H1 (cell line): ENCODE measurements at regions not wholly inside any gene's neighbourhood (a gene's known extent, or its start where the extent isn't known, plus 50 kb on each side); places are given as distances from the start of the nearest gene placed in this dataset.

Experiments
- CTCF ChIA-PET: fragments of 300-600 bp; sonication (Branson Sonifier 250); formaldehyde crosslinking; loops from one replicate; lab custom pipeline; 2021; ENCODE audit not compliant: partially characterized antibody; lab: Charles Lee
- POLR2A ChIA-PET: fragments of 300-600 bp; sonication (Branson Sonifier 250); formaldehyde crosslinking; loops from one replicate; lab custom pipeline; 2021; ENCODE audit warnings: inconsistent platforms; ENCODE audit not compliant: partially characterized antibody; lab: Charles Lee
- DNase-seq, 2 experiments: peaks; one replicate each; pipeline versions ENCODE4 v3.0.0 to v3.0.0-alpha.2; 2010 to 2022; ENCODE audit warnings: low spot score in 2 of 2, low read depth in 1 of 2, mixed read lengths in 1 of 2
- FAIRE-seq: peaks from 2 replicates; lab custom pipeline; 2011; peaks lifted over from hg19 to GRCh38; lab: Jason Lieb, UNC
- H2AFZ ChIP-seq: 2 replicates; pipeline ENCODE4 v1.8.1; 2012; ENCODE audit warnings: low read length, inconsistent platforms
- H2AK5ac ChIP-seq: 2 replicates; pipeline ENCODE4 v1.6.1; 2013; ENCODE audit warnings: low read depth, low read length
- H2BK120ac ChIP-seq: replicated peaks from 2 replicates; pipeline ENCODE3; 2013; ENCODE audit warnings: low read depth, low read length, inconsistent platforms
- H2BK12ac ChIP-seq: 2 replicates; pipeline ENCODE4 v1.6.1; 2013; ENCODE audit warnings: low read depth, low read length
- H2BK15ac ChIP-seq: 2 replicates; pipeline ENCODE4 v1.6.1; 2013; ENCODE audit warnings: low read length
- H2BK20ac ChIP-seq: 2 replicates; pipeline ENCODE4 v1.6.1; 2013; ENCODE audit warnings: low read length
- H2BK5ac ChIP-seq: 2 replicates; pipeline ENCODE4 v1.6.1; 2013; ENCODE audit warnings: low read depth, low read length
- H3K14ac ChIP-seq: 2 replicates; pipeline ENCODE4 v1.6.1; 2013; ENCODE audit warnings: inconsistent platforms; ENCODE audit not compliant: insufficient read length
- H3K18ac ChIP-seq: 2 replicates; pipeline ENCODE4 v1.6.1; 2013; ENCODE audit warnings: low read length; ENCODE audit errors: extremely low read depth
- H3K23ac ChIP-seq: 2 replicates; pipeline ENCODE4 v1.6.1; 2013; ENCODE audit warnings: inconsistent platforms; ENCODE audit not compliant: insufficient read length
- H3K23me2 ChIP-seq: 2 replicates; pipeline ENCODE4 v1.6.1; 2013; ENCODE audit warnings: low read depth, low read length
- H3K27ac ChIP-seq: 2 replicates; pipeline ENCODE4 v1.6.1; 2011; ENCODE audit warnings: low read depth, low read length, inconsistent platforms
- H3K27me3 ChIP-seq, 4 experiments: replicated peaks in 1 of 4; 1 replicate in 1 of 4; 2 replicates in 3 of 4; pipeline versions ENCODE4 v1.6.1 to v1.8.1; 2011 to 2013; ENCODE audit warnings: low read length in 3 of 4, mild to moderate bottlenecking in 3 of 4, inconsistent platforms in 2 of 4, mixed read lengths in 2 of 4, moderate library complexity in 1 of 4; ENCODE audit not compliant: control insufficient read depth in 3 of 4, insufficient read depth in 3 of 4; ENCODE audit errors: extremely low read depth in 1 of 4
- H3K36me3 ChIP-seq, 4 experiments: 2 replicates each; pipeline versions ENCODE4 v1.6.1 to v1.8.1; 2011 to 2013; ENCODE audit warnings: mild to moderate bottlenecking in 4 of 4, low read length in 3 of 4, moderate library complexity in 2 of 4, control low read depth in 1 of 4, inconsistent platforms in 1 of 4; ENCODE audit not compliant: insufficient read depth in 4 of 4, control insufficient read depth in 2 of 4
- H3K4ac ChIP-seq: replicated peaks from 2 replicates; pipeline ENCODE3; 2013; ENCODE audit warnings: low read length, low read depth, mixed read lengths, inconsistent platforms; ENCODE audit not compliant: insufficient read length
- H3K4me1 ChIP-seq, 4 experiments: replicated peaks in 1 of 4; 1 replicate in 1 of 4; 2 replicates in 3 of 4; pipeline versions ENCODE4 v1.6.1 to v1.8.1; 2011 to 2013; ENCODE audit warnings: low read length in 3 of 4, inconsistent platforms in 2 of 4, mixed read lengths in 1 of 4; ENCODE audit not compliant: insufficient read depth in 4 of 4, control insufficient read depth in 3 of 4
- H3K4me2 ChIP-seq, 2 experiments: 2 replicates each; pipeline versions ENCODE4 v1.6.1 to v1.8.1; 2011 to 2013; ENCODE audit warnings: low read depth in 2 of 2, low read length in 2 of 2, control low read depth in 1 of 2, inconsistent platforms in 1 of 2, mild to moderate bottlenecking in 1 of 2; ENCODE audit not compliant: insufficient read depth in 1 of 2
- H3K4me3 ChIP-seq, 4 experiments: fragments of 200-600, 300-600 bp in 1 of 4; sonication (generic), shearing (Covaris generic), sonication (Bioruptor Twin) in 1 of 4; 2 replicates each; pipeline versions ENCODE4 v1.5.1 to v1.8.1; 2011 to 2016; ENCODE audit warnings: low read length in 4 of 4, low read depth in 3 of 4, control low read depth in 2 of 4, inconsistent platforms in 2 of 4, mild to moderate bottlenecking in 2 of 4, mixed read lengths in 1 of 4, moderate library complexity in 1 of 4; ENCODE audit not compliant: insufficient read depth in 2 of 4; ENCODE audit errors: extremely low read depth in 1 of 4
- H3K56ac ChIP-seq: replicated peaks from 2 replicates; pipeline ENCODE3; 2013; ENCODE audit warnings: low read depth, mild to moderate bottlenecking, mixed read lengths, low read length, inconsistent platforms; ENCODE audit not compliant: insufficient read length
- H3K79me1 ChIP-seq: 2 replicates; pipeline ENCODE4 v1.6.1; 2013; ENCODE audit warnings: low read depth, low read length, control low read depth
- H3K79me2 ChIP-seq, 2 experiments: 2 replicates each; pipeline versions ENCODE4 v1.6.1 to v1.8.1; 2012 to 2013; ENCODE audit warnings: low read length in 2 of 2, mild to moderate bottlenecking in 2 of 2, inconsistent platforms in 1 of 2; ENCODE audit not compliant: insufficient read depth in 2 of 2, control insufficient read depth in 1 of 2
- H3K9ac ChIP-seq, 4 experiments: replicated peaks in 1 of 4; 1 replicate in 1 of 4; 2 replicates in 3 of 4; pipeline versions ENCODE4 v1.6.1 to v1.8.1; 2011 to 2013; ENCODE audit warnings: low read depth in 3 of 4, low read length in 3 of 4, control low read depth in 2 of 4, mild to moderate bottlenecking in 2 of 4, moderate library complexity in 2 of 4, inconsistent platforms in 1 of 4; ENCODE audit errors: extremely low read depth in 1 of 4
- H3K9me3 ChIP-seq, 2 experiments: 2 replicates each; pipeline versions ENCODE4 v1.6.1 to v1.8.1; 2012 to 2013; ENCODE audit warnings: mild to moderate bottlenecking in 2 of 2, moderate library complexity in 2 of 2, control low read depth in 1 of 2, inconsistent platforms in 1 of 2, low read depth in 1 of 2, low read length in 1 of 2, mixed read lengths in 1 of 2; ENCODE audit not compliant: insufficient read depth in 2 of 2
- H4K20me1 ChIP-seq, 2 experiments: replicated peaks in 1 of 2; 2 replicates each; pipeline versions ENCODE3 to v1.8.1; 2011 to 2013; ENCODE audit warnings: inconsistent platforms in 2 of 2, low read length in 2 of 2, mild to moderate bottlenecking in 1 of 2; ENCODE audit not compliant: insufficient read depth in 2 of 2, control insufficient read depth in 1 of 2
- H4K5ac ChIP-seq: 2 replicates; pipeline ENCODE4 v1.6.1; 2013; ENCODE audit warnings: low read length, low read depth, mixed read lengths, inconsistent platforms; ENCODE audit not compliant: insufficient read length
- H4K8ac ChIP-seq: 2 replicates; pipeline ENCODE4 v1.8.0; 2013; ENCODE audit warnings: mild to moderate bottlenecking, moderate library complexity, low read length, inconsistent platforms; ENCODE audit not compliant: insufficient read depth; ENCODE audit errors: extremely low read depth
- H4K91ac ChIP-seq: replicated peaks from 2 replicates; pipeline ENCODE3; 2013; ENCODE audit warnings: low read length, mixed read lengths, inconsistent platforms; ENCODE audit not compliant: insufficient read length
- CHD1 ChIP-seq: IDR thresholded peaks from 2 replicates; pipeline ENCODE4 v1.6.1; 2012; ENCODE audit warnings: low read depth, low read length, improper control_type of control experiment
- HDAC2 ChIP-seq, 2 experiments: fragments of 300-600 bp in 1 of 2; sonication (generic) in 1 of 2; IDR thresholded peaks; 2 replicates each; pipeline ENCODE4 v1.6.1; 2011 to 2012; ENCODE audit warnings: low read depth in 2 of 2, low read length in 2 of 2, mild to moderate bottlenecking in 2 of 2, moderate library complexity in 2 of 2, borderline replicate concordance in 1 of 2, inconsistent platforms in 1 of 2
- KDM5A ChIP-seq: fragments of 200-600 bp; IDR thresholded peaks from 2 replicates; pipeline ENCODE4 v1.7.1; 2012; ENCODE audit warnings: mild to moderate bottlenecking, low read length, inconsistent platforms, mixed read lengths
- RXRA ChIP-seq: IDR thresholded peaks from 2 replicates; pipeline ENCODE4 v1.6.1; 2011; ENCODE audit warnings: low read depth, mild to moderate bottlenecking, low read length, moderate library complexity; ENCODE audit not compliant: insufficient read depth
- SAP30 ChIP-seq: fragments of 300-600 bp; sonication (generic); IDR thresholded peaks from 2 replicates; pipeline ENCODE4 v1.7.1; 2012; ENCODE audit warnings: low read length, moderate library complexity, mild to moderate bottlenecking, inconsistent platforms; ENCODE audit not compliant: insufficient read depth, insufficient replicate concordance
- SIN3A ChIP-seq, 2 experiments: IDR thresholded peaks in 1 of 2; conservative IDR thresholded peaks in 1 of 2; 2 replicates each; pipeline ENCODE4 v1.6.1; 2011 to 2012; ENCODE audit warnings: low read length in 2 of 2, improper control_type of control experiment in 1 of 2, low read depth in 1 of 2, mild to moderate bottlenecking in 1 of 2
- TAF1 ChIP-seq: IDR thresholded peaks from 2 replicates; pipeline ENCODE4 v1.6.1; 2011; ENCODE audit warnings: mild to moderate bottlenecking, low read depth, low read length
- TF ChIP-seq, protein P1 (sequence below): IDR thresholded peaks from 2 replicates; pipeline ENCODE4 v1.6.1; 2012; ENCODE audit warnings: low read length, inconsistent platforms
- TF ChIP-seq, protein P2 (sequence below): IDR thresholded peaks from 2 replicates; pipeline ENCODE4 v1.6.1; 2012; ENCODE audit warnings: inconsistent platforms
- TF ChIP-seq, protein P3 (sequence below): IDR thresholded peaks from 2 replicates; pipeline ENCODE4 v1.6.1; 2011; ENCODE audit warnings: low read length, improper control_type of control experiment

DNA sequence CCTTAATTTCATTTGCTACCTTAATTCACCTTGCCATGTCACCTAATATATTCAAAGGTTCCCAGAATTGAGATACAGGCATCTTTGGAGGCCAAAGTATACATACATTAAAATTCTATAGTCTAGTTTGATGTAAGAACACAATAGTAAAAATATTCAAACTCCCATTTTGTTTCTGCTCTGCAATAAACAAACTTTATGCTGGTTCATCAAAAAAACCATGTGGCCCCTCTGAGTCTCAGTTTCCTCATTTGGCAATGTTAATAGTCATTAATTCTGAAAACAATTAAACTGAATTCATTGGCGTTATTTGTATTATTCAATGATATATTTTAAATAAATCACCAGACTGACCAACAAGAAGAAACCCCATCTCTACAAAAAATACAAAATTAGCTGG lies 639.4 kb upstream of the INTU start (continued):
- TF ChIP-seq RXRA: no peak

DNA sequence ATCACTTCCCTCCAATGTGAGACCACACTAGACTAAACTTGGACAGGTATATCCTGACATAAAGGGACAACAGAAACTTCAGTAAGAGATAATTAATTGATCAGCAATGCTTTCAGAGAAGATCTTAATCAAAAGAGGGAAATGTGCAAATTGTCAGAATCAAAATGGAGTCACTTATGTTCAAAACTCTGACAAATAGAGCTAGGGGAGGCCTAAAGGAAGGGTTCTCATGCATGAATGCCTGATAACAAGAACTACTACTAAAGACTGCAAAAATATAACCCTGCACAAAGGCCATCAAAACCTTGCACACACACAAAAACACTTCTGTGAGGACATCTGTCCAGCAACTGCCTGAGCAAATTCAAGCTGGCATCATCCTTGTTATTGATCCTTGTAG lies 637.5 kb upstream of the INTU start:
- no peak overlapping the region for H2BK12ac ChIP-seq
- no peak overlapping the region for H2BK5ac ChIP-seq
- H4K5ac ChIP-seq: no peak overlapping the region
- H3K18ac ChIP-seq: no peak overlapping the region
- H3K79me2 ChIP-seq: no peaks in the 10 kb centered on the region
- no peak overlapping the region for H4K8ac ChIP-seq
- H2BK15ac ChIP-seq: no peak overlapping the region
- POLR2A ChIA-PET: no interaction called here
- H3K27me3 ChIP-seq: no peaks in the 10 kb centered on the region
- no peak overlapping the region for H3K56ac ChIP-seq
- CTCF ChIA-PET: no interaction called here
- no peak overlapping the region for H3K27ac ChIP-seq
- no peaks in the 10 kb centered on the region for H3K9me3 ChIP-seq
- no peak overlapping the region for H3K23ac ChIP-seq
- H2AK5ac ChIP-seq: no peak overlapping the region
- no peaks in the 10 kb centered on the region for H3K23me2 ChIP-seq
- DNase-seq (no peak), FAIRE-seq (no peak)
- no peaks in the 10 kb centered on the region for H3K79me1 ChIP-seq
- H3K4me3 ChIP-seq: no peak overlapping the region
- H2AFZ ChIP-seq: peak overlapping the region; percentile 39; the same call in 1 of the 2 replicates
- H3K36me3 ChIP-seq: peaks cover 0 to 3% (median 0%) of the 10 kb centered on the region in 4 experiments; a peak in 1 of 8 replicates
- H2BK120ac ChIP-seq: no peak overlapping the region
- H3K4me2 ChIP-seq: no peak overlapping the region
- no peak overlapping the region for H4K91ac ChIP-seq
- H4K20me1 ChIP-seq: no peaks in the 10 kb centered on the region
- no peak overlapping the region for H3K14ac ChIP-seq
- no peak overlapping the region for H3K9ac ChIP-seq
- no peaks in the 10 kb centered on the region for H3K4me1 ChIP-seq
- H2BK20ac ChIP-seq: no peak overlapping the region
- H3K4ac ChIP-seq: no peak overlapping the region
- no peak for TF ChIP-seq HDAC2 (IDR thresholded peaks at IDR 0.05; ENCODE audit: borderline replicate concordance in 1 of 2, low read depth in 2 of 2, low read length in 2 of 2)
- TF ChIP-seq SAP30: no peak
- TF ChIP-seq SIN3A (conservative IDR thresholded peaks at IDR 0.05 in 1 of 2, IDR thresholded peaks at IDR 0.05 in 1 of 2; ENCODE audit: low read depth in 1 of 2, low read length in 2 of 2): no peak
- TF ChIP-seq KDM5A: no peak
- no peak for TF ChIP-seq TAF1
- no peak for TF ChIP-seq CHD1
- TF ChIP-seq, protein P1, sequence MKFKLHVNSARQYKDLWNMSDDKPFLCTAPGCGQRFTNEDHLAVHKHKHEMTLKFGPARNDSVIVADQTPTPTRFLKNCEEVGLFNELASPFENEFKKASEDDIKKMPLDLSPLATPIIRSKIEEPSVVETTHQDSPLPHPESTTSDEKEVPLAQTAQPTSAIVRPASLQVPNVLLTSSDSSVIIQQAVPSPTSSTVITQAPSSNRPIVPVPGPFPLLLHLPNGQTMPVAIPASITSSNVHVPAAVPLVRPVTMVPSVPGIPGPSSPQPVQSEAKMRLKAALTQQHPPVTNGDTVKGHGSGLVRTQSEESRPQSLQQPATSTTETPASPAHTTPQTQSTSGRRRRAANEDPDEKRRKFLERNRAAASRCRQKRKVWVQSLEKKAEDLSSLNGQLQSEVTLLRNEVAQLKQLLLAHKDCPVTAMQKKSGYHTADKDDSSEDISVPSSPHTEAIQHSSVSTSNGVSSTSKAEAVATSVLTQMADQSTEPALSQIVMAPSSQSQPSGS: no peak
- TF ChIP-seq, protein P2, sequence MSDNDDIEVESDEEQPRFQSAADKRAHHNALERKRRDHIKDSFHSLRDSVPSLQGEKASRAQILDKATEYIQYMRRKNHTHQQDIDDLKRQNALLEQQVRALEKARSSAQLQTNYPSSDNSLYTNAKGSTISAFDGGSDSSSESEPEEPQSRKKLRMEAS: no peak
- TF ChIP-seq, protein P3, sequence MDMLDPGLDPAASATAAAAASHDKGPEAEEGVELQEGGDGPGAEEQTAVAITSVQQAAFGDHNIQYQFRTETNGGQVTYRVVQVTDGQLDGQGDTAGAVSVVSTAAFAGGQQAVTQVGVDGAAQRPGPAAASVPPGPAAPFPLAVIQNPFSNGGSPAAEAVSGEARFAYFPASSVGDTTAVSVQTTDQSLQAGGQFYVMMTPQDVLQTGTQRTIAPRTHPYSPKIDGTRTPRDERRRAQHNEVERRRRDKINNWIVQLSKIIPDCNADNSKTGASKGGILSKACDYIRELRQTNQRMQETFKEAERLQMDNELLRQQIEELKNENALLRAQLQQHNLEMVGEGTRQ: no peak
